Mesenchymal stem cell (in vitro differentiated cells and primary cell): ENCODE measurements at regions not wholly inside any gene's neighbourhood (a gene's known extent, or its start where the extent isn't known, plus 50 kb on each side); places are given as distances from the start of the nearest gene placed in this dataset.

Experiments used
- DNase-seq: peaks from one replicate; pipeline ENCODE4 v3.0.0-alpha.2; 2013
- H2AFZ ChIP-seq: one replicate; pipeline ENCODE4 v1.6.1; 2013; ENCODE audit warnings: low read depth, mild to moderate bottlenecking, control low read depth, inconsistent platforms, low read length, moderate library complexity
- H2AK5ac ChIP-seq: 2 replicates; pipeline ENCODE4 v1.6.1; 2013; ENCODE audit warnings: low read length, moderate library complexity, mild to moderate bottlenecking, inconsistent platforms; ENCODE audit not compliant: severe bottlenecking
- H2BK120ac ChIP-seq: one replicate; pipeline ENCODE4 v1.6.1; 2013; ENCODE audit warnings: low read depth, mild to moderate bottlenecking, inconsistent platforms, low read length, moderate library complexity
- H2BK12ac ChIP-seq, 2 experiments: one replicate each; pipeline ENCODE4 v1.6.1; 2013; ENCODE audit warnings: inconsistent platforms in 2 of 2, low read length in 2 of 2, mild to moderate bottlenecking in 2 of 2, moderate library complexity in 2 of 2, control low read depth in 1 of 2
- H2BK15ac ChIP-seq: one replicate; pipeline ENCODE4 v1.6.1; 2013; ENCODE audit warnings: mild to moderate bottlenecking, low read depth, inconsistent platforms; ENCODE audit not compliant: poor library complexity, severe bottlenecking
- H2BK5ac ChIP-seq: 2 replicates; pipeline ENCODE4 v1.6.1; 2013; ENCODE audit warnings: low read depth, mild to moderate bottlenecking, low read length, control low read depth, inconsistent platforms; ENCODE audit not compliant: poor library complexity, severe bottlenecking
- H3K14ac ChIP-seq, 2 experiments: one replicate each; pipeline ENCODE4 v1.6.1; 2013; ENCODE audit warnings: inconsistent platforms in 2 of 2, low read length in 2 of 2, control low read depth in 1 of 2, mild to moderate bottlenecking in 1 of 2, moderate library complexity in 1 of 2
- H3K18ac ChIP-seq, 2 experiments: one replicate each; pipeline ENCODE4 v1.6.1; 2013; ENCODE audit warnings: inconsistent platforms in 2 of 2, low read length in 2 of 2, control low read depth in 1 of 2, low read depth in 1 of 2, mild to moderate bottlenecking in 1 of 2
- H3K23ac ChIP-seq, 2 experiments: one replicate each; pipeline ENCODE4 v1.6.1; 2013; ENCODE audit warnings: inconsistent platforms in 2 of 2, low read length in 2 of 2, mild to moderate bottlenecking in 2 of 2, moderate library complexity in 2 of 2, control low read depth in 1 of 2
- H3K27ac ChIP-seq: 2 replicates; pipeline ENCODE4 v1.5.1; 2013; ENCODE audit warnings: mild to moderate bottlenecking, moderate library complexity, low read length, control low read depth, inconsistent platforms; ENCODE audit not compliant: poor library complexity, severe bottlenecking
- H3K27me3 ChIP-seq, 2 experiments: 2 replicates each; pipeline versions ENCODE4 v1.6.1 to v1.7.0; 2013; ENCODE audit warnings: low read length in 2 of 2, mild to moderate bottlenecking in 2 of 2, moderate library complexity in 2 of 2, control low read depth in 1 of 2, inconsistent platforms in 1 of 2; ENCODE audit not compliant: control insufficient read depth in 1 of 2, insufficient read depth in 1 of 2
- H3K36me3 ChIP-seq, 2 experiments: 2 replicates each; pipeline versions ENCODE4 v1.6.1 to v1.7.0; 2013; ENCODE audit warnings: low read length in 2 of 2, control low read depth in 1 of 2, inconsistent platforms in 1 of 2, low read depth in 1 of 2, mild to moderate bottlenecking in 1 of 2; ENCODE audit not compliant: insufficient read depth in 2 of 2, control insufficient read depth in 1 of 2
- H3K4ac ChIP-seq, 2 experiments: one replicate each; pipeline ENCODE4 v1.6.1; 2013; ENCODE audit warnings: inconsistent platforms in 2 of 2, low read length in 2 of 2, mild to moderate bottlenecking in 2 of 2, moderate library complexity in 2 of 2, control low read depth in 1 of 2, low read depth in 1 of 2
- H3K4me1 ChIP-seq: 2 replicates; pipeline ENCODE4 v1.6.1; 2013; ENCODE audit warnings: low read depth, low read length, control low read depth; ENCODE audit not compliant: control insufficient read depth, insufficient read depth
- H3K4me2 ChIP-seq: 2 replicates; pipeline ENCODE4 v1.6.1; 2013; ENCODE audit warnings: low read length, mild to moderate bottlenecking, inconsistent platforms; ENCODE audit not compliant: poor library complexity, severe bottlenecking
- H3K4me3 ChIP-seq, 2 experiments: 2 replicates each; pipeline versions ENCODE4 v1.5.1 to v1.7.0; 2013; ENCODE audit warnings: low read length in 2 of 2, mild to moderate bottlenecking in 2 of 2, control low read depth in 1 of 2, low read depth in 1 of 2; ENCODE audit not compliant: insufficient read depth in 1 of 2
- H3K79me1 ChIP-seq: replicated peaks from 2 replicates; pipeline ENCODE4 v1.6.1; 2013; ENCODE audit warnings: mild to moderate bottlenecking, control low read depth, low read length, inconsistent platforms; ENCODE audit not compliant: poor library complexity, severe bottlenecking
- H3K9ac ChIP-seq: 2 replicates; pipeline ENCODE4 v1.7.0; 2013; ENCODE audit warnings: mild to moderate bottlenecking, low read length, moderate library complexity
- H3K9me3 ChIP-seq: 2 replicates; pipeline ENCODE4 v1.7.0; 2013; ENCODE audit warnings: mild to moderate bottlenecking, low read length; ENCODE audit not compliant: control insufficient read depth
- H4K8ac ChIP-seq: one replicate; pipeline ENCODE4 v1.6.1; 2013; ENCODE audit warnings: inconsistent platforms, mild to moderate bottlenecking, low read length, moderate library complexity
- H4K91ac ChIP-seq: one replicate; pipeline ENCODE4 v1.6.1; 2013; ENCODE audit warnings: mild to moderate bottlenecking, low read length, inconsistent platforms
- WGBS: methylation state at CpG from one replicate; pipeline ENCODE4 v1.1.7; 2013; ENCODE audit warnings: mixed read lengths; 5-methylcytosine and 5-hydroxymethylcytosine counted together

DNA sequence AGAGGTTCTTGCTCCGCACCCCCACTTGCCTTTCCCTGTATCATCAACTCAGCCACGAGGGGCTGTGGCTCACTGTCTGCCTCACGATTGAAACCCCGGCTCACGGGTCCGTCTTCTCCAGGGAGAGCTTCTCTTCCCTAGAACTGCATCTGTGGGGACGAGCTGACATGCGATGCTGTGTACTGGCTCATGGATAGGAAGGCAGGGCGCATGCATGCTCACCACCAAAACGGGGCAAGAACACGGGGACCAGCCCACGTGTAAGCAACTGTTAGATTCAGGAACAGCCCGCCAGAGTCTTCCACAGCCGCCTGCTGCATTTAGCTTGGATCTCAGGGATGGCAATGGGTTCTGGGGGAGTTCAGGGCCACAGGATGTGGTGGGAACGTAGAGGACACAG, 275.9 kb upstream of the CDH4 start:
- DNase-seq: no peak
- H3K4ac ChIP-seq: no peak overlapping the region

GRCh38 chr20:60976913-60977312, 275.1 kb upstream of the CDH4 start:
- Histone ChIP-seq H3K4me1 (peaks cover 1% of the 10 kb centered on the region), H3K79me1 (no peaks in the 10 kb centered on the region), H3K4me2 (no peak overlapping the region), H3K4me3 (no peak overlapping the region), H3K23ac (no peak overlapping the region), H2AFZ (no peak overlapping the region), H4K8ac (no peak overlapping the region), H2AK5ac (no peak overlapping the region), H2BK5ac (no peak overlapping the region), H2BK15ac (no peak overlapping the region), H3K18ac (no peak overlapping the region), H3K36me3 (no peaks in the 10 kb centered on the region), H3K9ac (no peak overlapping the region), H3K14ac (no peak overlapping the region), H3K27me3 (no peaks in the 10 kb centered on the region), H3K27ac (no peak overlapping the region), H3K9me3 (peaks cover 38% of the 10 kb centered on the region), H2BK120ac (no peak overlapping the region), H3K4ac (no peak overlapping the region), H2BK12ac (no peak overlapping the region), H4K91ac (no peak overlapping the region)
- no peak for DNase-seq
- WGBS: 69% methylated on average over 4 of the region's 4 CpGs

More for the DNA sequence above, 275.9 kb upstream of the CDH4 start:
- Histone ChIP-seq H2BK120ac (no peak overlapping the region), H2BK12ac (no peak overlapping the region), H3K4me3 (no peak overlapping the region), H3K9ac (no peak overlapping the region), H4K8ac (no peak overlapping the region), H2AFZ (no peak overlapping the region), H3K4me2 (no peak overlapping the region), H3K27me3 (no peaks in the 10 kb centered on the region), H3K79me1 (no peaks in the 10 kb centered on the region), H3K4me1 (peaks cover 1% of the 10 kb centered on the region), H3K23ac (no peak overlapping the region), H2AK5ac (no peak overlapping the region), H3K9me3 (peaks cover 38% of the 10 kb centered on the region), H2BK15ac (no peak overlapping the region), H2BK5ac (no peak overlapping the region), H4K91ac (no peak overlapping the region), H3K18ac (no peak overlapping the region), H3K27ac (no peak overlapping the region), H3K36me3 (no peaks in the 10 kb centered on the region), H3K14ac (no peak overlapping the region)
- WGBS: 79% methylated on average over 15 of the region's 15 CpGs

DNA sequence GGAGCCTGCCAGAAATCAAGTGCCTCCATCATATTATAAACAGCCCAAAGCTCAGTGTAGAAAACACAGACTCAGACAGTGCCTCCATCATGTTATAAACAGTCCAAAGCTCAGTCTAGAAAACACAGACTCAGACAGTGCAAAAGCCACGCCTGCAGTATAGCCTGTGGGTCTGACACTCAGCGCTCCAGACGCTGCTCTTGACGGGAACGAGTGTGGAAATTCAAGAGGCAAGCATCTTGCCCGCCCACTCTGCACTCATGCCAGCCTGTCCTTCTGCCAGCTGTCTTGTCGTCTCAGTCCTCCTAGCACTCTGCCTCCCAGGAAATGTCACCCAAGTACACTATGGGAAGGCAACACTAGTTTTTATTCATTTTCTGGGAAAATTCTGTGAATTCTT, 274.2 kb upstream of the CDH4 start:
- no peak overlapping the region for H3K4me3 ChIP-seq
- no peak overlapping the region for H3K27ac ChIP-seq
- no peak overlapping the region for H2BK15ac ChIP-seq
- no peak overlapping the region for H4K91ac ChIP-seq
- no peak overlapping the region for H2BK5ac ChIP-seq
- peaks cover 1% of the 10 kb centered on the region for H3K4me1 ChIP-seq
- no peak overlapping the region for H2BK12ac ChIP-seq
- H3K23ac ChIP-seq: no peak overlapping the region
- H2AFZ ChIP-seq: no peak overlapping the region
- no peak overlapping the region for H3K18ac ChIP-seq
- no peak overlapping the region for H2BK120ac ChIP-seq
- H3K9me3 ChIP-seq: peaks cover 38% of the 10 kb centered on the region
- no peak overlapping the region for H3K4me2 ChIP-seq
- H3K27me3 ChIP-seq: no peaks in the 10 kb centered on the region
- no peaks in the 10 kb centered on the region for H3K36me3 ChIP-seq
- WGBS: 89% methylated on average over 6 of the region's 7 CpGs
- H3K9ac ChIP-seq: no peak overlapping the region
- no peak overlapping the region for H3K14ac ChIP-seq
- H4K8ac ChIP-seq: no peak overlapping the region
- no peak overlapping the region for H2AK5ac ChIP-seq
- H3K4ac ChIP-seq: no peak overlapping the region
- DNase-seq: no peak
- no peaks in the 10 kb centered on the region for H3K79me1 ChIP-seq

- no peak for DNase-seq
- H2AK5ac ChIP-seq: no peak overlapping the region
- no peak overlapping the region for H2BK120ac ChIP-seq
- no peak overlapping the region for H2AFZ ChIP-seq
- no peak overlapping the region for H3K14ac ChIP-seq
- H3K27me3 ChIP-seq: no peaks in the 10 kb centered on the region
- no peak overlapping the region for H3K18ac ChIP-seq
- no peak overlapping the region for H3K9ac ChIP-seq
- H4K91ac ChIP-seq: no peak overlapping the region
- no peak overlapping the region for H3K23ac ChIP-seq
- H3K4me3 ChIP-seq: no peak overlapping the region
- WGBS: 73% methylated on average over 7 of the region's 7 CpGs
- no peaks in the 10 kb centered on the region for H3K79me1 ChIP-seq
- no peak overlapping the region for H3K4ac ChIP-seq
- H3K4me1 ChIP-seq: no peaks in the 10 kb centered on the region
- no peak overlapping the region for H3K27ac ChIP-seq
- no peak overlapping the region for H2BK12ac ChIP-seq
- peaks cover 16% of the 10 kb centered on the region for H3K9me3 ChIP-seq
- no peak overlapping the region for H2BK15ac ChIP-seq
- H4K8ac ChIP-seq: no peak overlapping the region
- H2BK5ac ChIP-seq: no peak overlapping the region
- no peak overlapping the region for H3K4me2 ChIP-seq
- H3K36me3 ChIP-seq: no peaks in the 10 kb centered on the region
Measured at GRCh38 chr20:60984666-60985065, 267.4 kb upstream of the CDH4 start.
